ENCODE measurements at regions not wholly inside any gene's neighbourhood (a gene's known extent, or its start where the extent isn't known, plus 50 kb on each side); places are given as distances from the start of the nearest gene placed in this dataset.

- no peaks in the 10 kb centered on the region for H3K79me2 ChIP-seq (ENCODE audit: control insufficient read depth in 1 of 2, insufficient read depth in 2 of 2, low read length in 2 of 2)
- no peak overlapping the region for H2AK5ac ChIP-seq (ENCODE audit: low read depth, low read length)
- no peak overlapping the region for H3K4ac ChIP-seq (replicated peaks; ENCODE audit: insufficient read length, low read depth, low read length)
- POLR2A ChIA-PET (ENCODE audit: partially characterized antibody), result no interaction called here
- no peak overlapping the region for H2AFZ ChIP-seq (ENCODE audit: low read length)
- TF ChIP-seq CHD2 (IDR thresholded peaks at IDR 0.05; ENCODE audit: low read length) (no peak), TBP (IDR thresholded peaks at IDR 0.05; ENCODE audit: low read depth, low read length) (no peak), SIN3A (conservative IDR thresholded peaks at IDR 0.05 in 1 of 2, IDR thresholded peaks at IDR 0.05 in 1 of 2; ENCODE audit: low read depth in 1 of 2, low read length in 2 of 2) (no peak), POU5F1 (IDR thresholded peaks at IDR 0.05; ENCODE audit: low read depth, low read length) (no peak), RNF2 (IDR thresholded peaks at IDR 0.05; ENCODE audit: borderline replicate concordance, low read depth, low read length, missing control alignments, poor library complexity, severe bottlenecking) (no peak), YY1 (IDR thresholded peaks at IDR 0.05; ENCODE audit: low read depth, low read length) (no peak), CHD1 (IDR thresholded peaks at IDR 0.05; ENCODE audit: low read depth, low read length) (no peak), JUND (IDR thresholded peaks at IDR 0.05; ENCODE audit: low read length) (no peak), ATF3 (IDR thresholded peaks at IDR 0.05; ENCODE audit: insufficient read depth, low read depth, low read length) (no peak)
- DNase-seq (ENCODE audit: low read depth in 1 of 2, low spot score in 2 of 2), result no peak
- H2BK120ac ChIP-seq (replicated peaks; ENCODE audit: low read depth, low read length), result no peak overlapping the region
- H3K4me2 ChIP-seq (ENCODE audit: insufficient read depth in 1 of 2, low read depth in 2 of 2, low read length in 2 of 2), result no peak overlapping the region
- no peaks in the 10 kb centered on the region for H3K23me2 ChIP-seq (ENCODE audit: low read depth, low read length)
- no peaks in the 10 kb centered on the region for H4K20me1 ChIP-seq (replicated peaks in 1 of 2; ENCODE audit: control insufficient read depth in 1 of 2, insufficient read depth in 2 of 2, low read length in 2 of 2)
- H3K23ac ChIP-seq (ENCODE audit: insufficient read length), result no peak overlapping the region
- peaks cover 3 to 13% (median 8%) of the 10 kb centered on the region in 4 experiments; a peak in 4 of 7 replicates for H3K4me1 ChIP-seq (replicated peaks in 1 of 4; ENCODE audit: control insufficient read depth in 3 of 4, insufficient read depth in 4 of 4, low read length in 3 of 4)
- H3K4me3 ChIP-seq (ENCODE audit: extremely low read depth in 1 of 4, insufficient read depth in 2 of 4, low read depth in 3 of 4, low read length in 4 of 4), result no peak overlapping the region
- no peaks in the 10 kb centered on the region for H3K36me3 ChIP-seq (ENCODE audit: control insufficient read depth in 2 of 4, insufficient read depth in 4 of 4, low read length in 3 of 4)
- no peaks in the 10 kb centered on the region for H3K9me3 ChIP-seq (ENCODE audit: insufficient read depth in 2 of 2, low read depth in 1 of 2, low read length in 1 of 2)
- H3K9ac ChIP-seq (replicated peaks in 1 of 4; ENCODE audit: extremely low read depth in 1 of 4, low read depth in 3 of 4, low read length in 3 of 4), result no peak overlapping the region
- no peak overlapping the region for H3K56ac ChIP-seq (replicated peaks; ENCODE audit: insufficient read length, low read depth, low read length)
- no peak overlapping the region for H2BK12ac ChIP-seq (ENCODE audit: low read depth, low read length)
- H3K18ac ChIP-seq (ENCODE audit: extremely low read depth, low read length), result no peak overlapping the region
- H2BK20ac ChIP-seq (ENCODE audit: low read length), result no peak overlapping the region
- 90% methylated on average over 5 of the region's 5 CpGs; no CpG with 5 or more reads in 1 of the 2 experiments for WGBS, 2 experiments (ENCODE audit: extremely low coverage in 1 of 2, insufficient coverage in 1 of 2, insufficient read length in 1 of 2, insufficient replicate concordance in 2 of 2, low coverage in 1 of 2, low lambda C conversion rate in 2 of 2, missing lambda C conversion rate in 1 of 2)
- H4K91ac ChIP-seq (replicated peaks; ENCODE audit: insufficient read length, low read length), result no peak overlapping the region
- FAIRE-seq, result no peak
- H3K27ac ChIP-seq (ENCODE audit: low read depth, low read length), result no peak overlapping the region
- H3K79me1 ChIP-seq (ENCODE audit: low read depth, low read length), result no peaks in the 10 kb centered on the region
- H2BK5ac ChIP-seq (ENCODE audit: low read depth, low read length), result no peak overlapping the region
- no peak overlapping the region for H4K5ac ChIP-seq (ENCODE audit: insufficient read length, low read depth, low read length)
- no peak overlapping the region for H4K8ac ChIP-seq (ENCODE audit: extremely low read depth, insufficient read depth, low read length)
- H3K14ac ChIP-seq (ENCODE audit: insufficient read length), result no peak overlapping the region
- no peak overlapping the region for H2BK15ac ChIP-seq (ENCODE audit: low read length)
- H3K27me3 ChIP-seq (replicated peaks in 1 of 4; ENCODE audit: control insufficient read depth in 3 of 4, extremely low read depth in 1 of 4, insufficient read depth in 3 of 4, low read length in 3 of 4), result no peaks in the 10 kb centered on the region
- CTCF ChIA-PET (ENCODE audit: partially characterized antibody), result interaction anchor here (1.5 kb wide), 1 partner anchor 306 kb away, joined by 3 read pairs; no protein-coding TSS in a partner anchor
Measured at GRCh38 chr10:61589547-61590243, 73.0 kb upstream of the CABCOCO1 start.

All from H1 (cell line).